ENCODE measurements at regions not wholly inside any gene's neighbourhood (a gene's known extent, or its start where the extent isn't known, plus 50 kb on each side); places are given as distances from the start of the nearest gene placed in this dataset.

DNA sequence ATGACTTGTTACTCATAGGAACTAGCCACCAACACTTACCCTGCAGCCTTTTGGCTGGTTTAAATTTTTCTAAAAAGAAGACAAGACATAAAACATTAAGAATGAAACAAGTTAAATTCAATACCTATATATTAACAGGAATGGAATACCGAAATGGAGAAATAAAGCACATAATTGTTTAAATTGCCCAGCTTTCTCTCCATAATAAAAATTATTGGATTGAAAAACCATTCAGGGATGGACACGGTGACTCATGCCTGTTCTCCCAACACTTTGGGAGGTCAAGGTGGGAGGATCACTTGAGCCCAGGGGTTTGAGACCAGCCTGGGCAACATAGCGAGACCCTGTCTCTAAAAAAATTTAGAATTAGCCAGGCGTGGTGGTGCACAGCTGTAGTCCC is 179.4 kb upstream of the MKLN1 start:
- Histone ChIP-seq H3K27ac (ENCODE audit: low read depth, low read length) (no peak overlapping the region), H4K20me1 (ENCODE audit: insufficient read depth) (no peaks in the 10 kb centered on the region), H3K4me1 (ENCODE audit: control insufficient read depth in 1 of 2, insufficient read depth in 2 of 2, low read length in 2 of 2) (peaks cover 14 to 23% of the 10 kb centered on the region in 2 experiments), H3K36me3 (ENCODE audit: control insufficient read depth in 1 of 2, insufficient read depth in 2 of 2, low read length in 2 of 2) (no peaks in the 10 kb centered on the region), H3K9me3 (ENCODE audit: control insufficient read depth in 1 of 2, insufficient read depth in 1 of 2, low read depth in 1 of 2, low read length in 2 of 2) (no peaks in the 10 kb centered on the region), H3K4me3 (replicated peaks in 1 of 2; ENCODE audit: low read depth in 1 of 2, low read length in 2 of 2) (no peak overlapping the region), H3K9ac (ENCODE audit: low read length) (no peak overlapping the region), H3K9me2 (ENCODE audit: insufficient read depth) (no peaks in the 10 kb centered on the region), H3K79me2 (ENCODE audit: insufficient read depth, low read length) (no peaks in the 10 kb centered on the region), H3K4me2 (ENCODE audit: low read length) (no peak overlapping the region), H3K27me3 (ENCODE audit: insufficient read depth, low read length) (no peaks in the 10 kb centered on the region), H2AFZ (ENCODE audit: low read depth, low read length, poor library complexity, severe bottlenecking) (no peak overlapping the region)
- intact Hi-C loops (cut with micrococcal nuclease): no loop called here
- RAD21 ChIA-PET (ENCODE audit: low non-redundant PET in 1 of 2, low total read pairs in 2 of 2, uncharacterized antibody in 2 of 2, unreplicated experiment in 2 of 2): no interaction called here
- BruUV-seq (replicated peaks): no TSS peak
- no peak for DNase-seq (ENCODE audit: low read depth, low spot score)
- CTCF ChIA-PET: interaction anchor here (0.9 kb wide), 1 partner anchor 16 kb away, joined by 4 read pairs; no protein-coding TSS in a partner anchor
- ATAC-seq: no peak
- TF ChIP-seq TCF7L2 (IDR thresholded peaks at IDR 0.05; ENCODE audit: borderline replicate concordance, extremely low read depth, insufficient read depth, insufficient read length) (no peak), ATF3 (IDR thresholded peaks at IDR 0.05) (no peak), EZH2 (IDR thresholded peaks at IDR 0.05) (no peak), SRF (IDR thresholded peaks at IDR 0.05; ENCODE audit: low read depth) (no peak), YY1 (IDR thresholded peaks at IDR 0.05; ENCODE audit: extremely low read depth, insufficient replicate concordance, low read depth, low read length) (no peak), ELF1 (IDR thresholded peaks at IDR 0.05; ENCODE audit: borderline replicate concordance, low read depth) (no peak)
- TF ChIP-seq, protein P1, sequence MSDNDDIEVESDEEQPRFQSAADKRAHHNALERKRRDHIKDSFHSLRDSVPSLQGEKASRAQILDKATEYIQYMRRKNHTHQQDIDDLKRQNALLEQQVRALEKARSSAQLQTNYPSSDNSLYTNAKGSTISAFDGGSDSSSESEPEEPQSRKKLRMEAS (IDR thresholded peaks at IDR 0.05): no peak
- POLR2A ChIA-PET: interaction anchor here (0.6 kb wide), 1 partner anchor 8 kb away, joined by 3 read pairs; no protein-coding TSS in a partner anchor

- no peaks in the 10 kb centered on the region for H3K9me2 ChIP-seq (ENCODE audit: insufficient read depth)
- H3K27ac ChIP-seq (ENCODE audit: low read depth, low read length): no peak overlapping the region
- CTCF ChIA-PET: no interaction called here
- TF ChIP-seq JUND (IDR thresholded peaks at IDR 0.05): no peak
- no peak for TF ChIP-seq ZFX (IDR thresholded peaks at IDR 0.05)
- no peak for TF ChIP-seq RAD21 (IDR thresholded peaks at IDR 0.05; ENCODE audit: low read depth)
- TF ChIP-seq FOSL1 (IDR thresholded peaks at IDR 0.05; ENCODE audit: low read depth): no peak
- TF ChIP-seq, protein P1 (IDR thresholded peaks at IDR 0.05): no peak
- no peak for TF ChIP-seq ELF1 (IDR thresholded peaks at IDR 0.05; ENCODE audit: borderline replicate concordance, low read depth)
- no peak for TF ChIP-seq CBX3 (IDR thresholded peaks at IDR 0.05; ENCODE audit: low read depth)
- no peaks in the 10 kb centered on the region for H4K20me1 ChIP-seq (ENCODE audit: insufficient read depth)
- no peaks in the 10 kb centered on the region for H3K9me3 ChIP-seq (ENCODE audit: control insufficient read depth in 1 of 2, insufficient read depth in 1 of 2, low read depth in 1 of 2, low read length in 2 of 2)
- no peaks in the 10 kb centered on the region for H3K27me3 ChIP-seq (ENCODE audit: insufficient read depth, low read length)
- H3K4me3 ChIP-seq (replicated peaks in 1 of 2; ENCODE audit: low read depth in 1 of 2, low read length in 2 of 2): no peak overlapping the region
- POLR2A ChIA-PET: no interaction called here
- intact Hi-C loops (cut with micrococcal nuclease): no loop called here
- H3K4me2 ChIP-seq (ENCODE audit: low read length): no peak overlapping the region
- H2AFZ ChIP-seq (ENCODE audit: low read depth, low read length, poor library complexity, severe bottlenecking): no peak overlapping the region
- no peaks in the 10 kb centered on the region for H3K79me2 ChIP-seq (ENCODE audit: insufficient read depth, low read length)
- no TSS peak for BruUV-seq (replicated peaks)
- H3K36me3 ChIP-seq (ENCODE audit: control insufficient read depth in 1 of 2, insufficient read depth in 2 of 2, low read length in 2 of 2): no peaks in the 10 kb centered on the region
- no peak for DNase-seq (ENCODE audit: low read depth, low spot score)
- ATAC-seq: no peak
- RAD21 ChIA-PET (ENCODE audit: low non-redundant PET in 1 of 2, low total read pairs in 2 of 2, uncharacterized antibody in 2 of 2, unreplicated experiment in 2 of 2): no interaction called here
- no peak overlapping the region for H3K9ac ChIP-seq (ENCODE audit: low read length)
- H3K4me1 ChIP-seq (ENCODE audit: control insufficient read depth in 1 of 2, insufficient read depth in 2 of 2, low read length in 2 of 2): peaks cover 14 to 23% of the 10 kb centered on the region in 2 experiments
Observed at GRCh38 chr7:131148708-131149428, 178.8 kb upstream of the MKLN1 start.
